NCI-H774 (cell line): ENCODE measurements at regions not wholly inside any gene's neighbourhood (a gene's known extent, or its start where the extent isn't known, plus 50 kb on each side); places are given as distances from the start of the nearest gene placed in this dataset.

Experiments used
- DNase-seq: peaks from one replicate; lab custom pipeline; 2025; lab: John Stamatoyannopoulos, UW

GRCh38 chr17:71147906-71148305 is 972.9 kb upstream of the SOX9 start:
- DNase-seq, result no peak

DNA sequence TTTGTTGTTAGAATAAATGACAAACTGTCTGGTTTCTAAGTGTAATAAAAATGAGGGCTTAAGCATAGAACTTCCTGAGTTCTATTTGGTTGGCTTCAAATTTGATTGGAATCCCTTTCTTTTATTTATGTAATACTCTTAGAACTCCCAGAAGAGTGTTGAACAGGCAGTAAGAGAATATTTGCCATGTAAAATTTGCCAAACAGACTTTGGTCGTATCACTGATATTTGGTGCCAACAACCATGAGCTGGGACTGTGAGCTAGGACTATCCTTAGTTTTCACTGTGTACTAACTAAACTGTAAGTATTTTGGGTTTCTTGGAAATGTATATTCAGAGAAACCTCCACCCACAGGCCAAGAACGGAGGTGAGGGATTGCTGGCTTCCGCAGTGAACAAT is 971.2 kb upstream of the SOX9 start:
- DNase-seq, result no peak

DNA sequence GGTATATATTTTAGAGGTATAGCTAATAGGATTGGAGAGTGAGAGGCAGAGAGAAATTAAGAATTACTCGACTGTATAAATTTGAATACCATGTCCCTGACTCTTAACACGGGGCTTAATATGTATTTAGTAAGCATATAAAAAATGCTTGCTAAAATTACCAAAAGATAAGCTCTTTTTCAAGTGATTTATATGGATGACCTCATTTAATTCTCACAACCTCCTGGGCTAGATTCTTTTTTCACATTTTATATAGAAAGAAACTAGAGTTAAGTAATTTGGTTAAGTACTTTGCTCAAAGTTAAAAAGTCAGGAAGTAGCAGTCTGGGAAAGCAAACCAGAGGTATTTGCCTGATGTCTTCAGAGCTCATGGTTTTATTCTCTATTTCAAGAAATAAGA is 963.5 kb upstream of the SOX9 start:
- no peak for DNase-seq

GRCh38 chr17:71158437-71158836 is 962.4 kb upstream of the SOX9 start:
- no peak for DNase-seq

- peak; percentile 99 for DNase-seq
Measured at GRCh38 chr17:71163121-71163812, 957.6 kb upstream of the SOX9 start.

GRCh38 chr17:71163813-71164122 is 957.1 kb upstream of the SOX9 start:
- no peak for DNase-seq

DNA sequence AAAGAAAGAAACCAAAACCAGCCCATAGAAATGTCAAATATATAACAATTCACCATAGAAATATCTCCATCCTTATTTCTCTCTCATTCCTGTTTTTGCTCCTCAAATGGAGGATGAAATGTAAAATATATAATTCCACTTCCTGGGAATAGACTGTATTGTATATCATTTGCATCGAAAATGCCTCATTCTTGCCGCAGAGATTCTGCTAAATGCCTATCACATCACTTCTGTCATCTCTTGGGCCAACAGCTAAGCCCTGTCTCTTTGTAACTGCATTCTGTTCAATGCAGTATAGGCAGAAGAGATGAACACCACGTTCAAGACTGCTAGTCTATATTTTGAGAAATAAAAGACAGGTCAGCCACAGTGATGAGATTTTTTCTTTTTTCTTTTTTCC is 956.3 kb upstream of the SOX9 start:
- no peak for DNase-seq

DNA sequence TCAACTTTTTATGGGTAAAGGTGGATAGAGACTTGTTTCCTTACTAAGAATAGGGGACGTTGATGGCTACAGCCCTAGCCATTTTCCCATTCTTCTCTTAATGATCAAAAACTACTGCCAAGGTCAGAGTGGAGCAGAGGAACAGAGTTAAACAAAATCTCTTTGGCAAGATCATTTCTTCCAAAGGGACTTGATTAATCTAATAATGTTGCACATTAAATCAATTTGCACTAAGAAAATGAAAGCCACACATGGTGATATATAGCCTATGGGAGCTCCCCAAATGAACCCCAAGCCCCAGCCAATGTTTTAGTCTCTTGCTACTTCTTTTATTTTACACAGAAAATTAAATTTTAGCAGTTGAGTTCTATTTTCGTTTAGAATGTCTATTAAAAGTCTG is 954.5 kb upstream of the SOX9 start:
- no peak for DNase-seq

- peak; percentile 58 for DNase-seq
Measured at GRCh38 chr17:71168053-71168741, 952.6 kb upstream of the SOX9 start.

- DNase-seq, result no peak
Measured at GRCh38 chr17:71170070-71170469, 950.8 kb upstream of the SOX9 start.

DNA sequence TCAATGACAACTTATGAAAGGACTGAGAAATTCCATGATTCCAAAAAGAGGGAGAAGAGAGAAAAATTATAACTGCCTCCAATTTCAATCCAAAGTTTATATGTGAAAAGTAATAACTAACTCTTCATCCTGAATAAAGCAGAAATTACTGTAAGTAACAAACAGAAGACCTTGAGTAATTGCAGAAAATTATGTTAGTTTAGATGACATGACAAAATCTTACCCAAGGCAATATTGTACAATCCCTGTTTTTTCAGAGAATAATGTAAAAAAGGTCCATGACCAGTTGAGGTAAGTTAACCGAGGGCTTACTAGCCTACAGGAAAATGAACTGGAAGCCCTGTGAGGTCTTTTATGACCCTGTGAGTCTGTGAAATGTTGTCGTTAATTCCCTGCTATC is 949.5 kb upstream of the SOX9 start:
- no peak for DNase-seq

GRCh38 chr17:71173991-71174390 is 946.8 kb upstream of the SOX9 start:
- DNase-seq, result no peak

- DNase-seq, result no peak
Measured at GRCh38 chr17:71176331-71176730, 944.5 kb upstream of the SOX9 start.

- no peak for DNase-seq
Measured at GRCh38 chr17:71176928-71177443, 943.8 kb upstream of the SOX9 start.

GRCh38 chr17:71180801-71181385 is 939.9 kb upstream of the SOX9 start:
- peak; percentile 91 for DNase-seq

DNA sequence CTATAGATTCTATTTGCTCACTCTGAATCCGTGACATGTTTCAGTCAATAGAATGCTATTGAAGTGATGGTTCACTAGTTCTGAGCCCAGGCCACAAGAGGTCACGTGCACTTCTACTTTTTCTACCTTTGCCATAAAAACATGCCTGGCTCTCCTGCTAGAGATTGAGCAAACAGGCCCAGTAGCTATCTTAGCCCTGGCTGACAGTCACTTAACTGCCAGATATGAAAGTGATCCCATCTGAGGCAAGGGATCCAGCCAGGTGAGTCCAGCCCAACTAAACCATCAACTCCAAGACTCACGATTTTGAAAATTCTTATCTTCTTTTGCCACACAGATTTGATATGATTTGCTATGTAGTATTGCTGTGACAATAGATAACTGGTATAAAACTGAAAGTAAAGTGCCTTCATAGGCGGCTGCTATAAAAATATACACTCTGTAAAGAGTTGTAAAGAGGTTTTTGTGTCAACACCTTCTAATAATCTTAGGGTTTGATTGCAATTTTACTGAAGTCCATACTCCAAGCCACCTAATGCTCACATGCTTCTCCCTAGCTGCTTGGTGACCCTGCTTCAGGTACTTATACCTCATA is 937.7 kb upstream of the SOX9 start:
- no peak for DNase-seq

DNA sequence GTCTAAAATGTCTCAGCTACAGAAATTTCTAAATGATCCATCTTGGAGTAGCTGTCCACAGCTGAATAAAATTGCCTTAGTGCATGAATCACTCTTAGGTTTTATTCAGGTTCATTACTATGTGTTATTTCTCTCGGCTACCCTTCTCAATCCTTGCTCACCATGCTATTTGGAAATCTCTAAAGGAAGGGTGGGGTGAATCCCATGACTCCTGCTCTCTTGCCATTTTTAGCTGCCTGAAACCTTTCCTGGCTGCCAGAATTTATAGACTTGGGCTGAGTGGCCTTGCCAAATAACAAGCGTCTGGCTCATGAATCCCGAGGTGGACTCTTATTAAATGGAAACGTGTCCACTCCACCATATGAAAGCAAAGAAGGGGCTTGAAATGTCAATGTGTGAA is 936.1 kb upstream of the SOX9 start:
- DNase-seq, result no peak

DNA sequence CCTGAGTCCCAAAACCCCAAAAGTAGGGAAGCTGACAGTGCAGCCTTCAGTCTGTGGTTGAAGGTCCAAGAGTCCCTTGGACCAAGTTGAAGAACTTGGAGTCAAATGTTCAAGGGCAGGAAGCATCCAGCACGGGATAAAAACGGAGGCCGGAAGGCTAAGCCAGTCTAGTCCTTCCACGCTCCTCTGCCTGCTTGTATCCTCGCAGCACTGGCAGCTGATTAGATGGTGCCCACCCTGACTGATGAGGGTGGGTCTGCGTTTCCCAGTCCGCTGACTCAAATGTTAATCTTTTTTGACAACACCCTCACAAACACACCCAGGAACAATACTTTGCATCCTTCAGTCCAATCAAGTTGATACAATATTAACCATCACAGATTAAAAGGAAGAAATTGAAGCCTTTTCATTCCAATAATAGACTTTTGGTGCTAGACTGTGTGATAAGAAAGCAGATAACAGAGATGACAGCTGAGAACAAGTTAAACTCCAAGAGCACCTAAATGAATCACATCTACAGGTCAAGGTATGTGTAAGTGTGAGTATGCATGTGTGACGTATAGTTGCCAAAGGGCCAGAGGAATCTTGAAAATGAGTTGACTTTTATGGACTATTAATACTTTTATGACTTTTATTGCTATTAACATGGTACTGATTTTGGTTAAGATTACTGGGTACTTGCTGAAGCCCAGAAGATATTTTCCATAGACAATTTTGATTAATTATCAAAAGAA is 933.5 kb upstream of the SOX9 start:
- no peak for DNase-seq

DNA sequence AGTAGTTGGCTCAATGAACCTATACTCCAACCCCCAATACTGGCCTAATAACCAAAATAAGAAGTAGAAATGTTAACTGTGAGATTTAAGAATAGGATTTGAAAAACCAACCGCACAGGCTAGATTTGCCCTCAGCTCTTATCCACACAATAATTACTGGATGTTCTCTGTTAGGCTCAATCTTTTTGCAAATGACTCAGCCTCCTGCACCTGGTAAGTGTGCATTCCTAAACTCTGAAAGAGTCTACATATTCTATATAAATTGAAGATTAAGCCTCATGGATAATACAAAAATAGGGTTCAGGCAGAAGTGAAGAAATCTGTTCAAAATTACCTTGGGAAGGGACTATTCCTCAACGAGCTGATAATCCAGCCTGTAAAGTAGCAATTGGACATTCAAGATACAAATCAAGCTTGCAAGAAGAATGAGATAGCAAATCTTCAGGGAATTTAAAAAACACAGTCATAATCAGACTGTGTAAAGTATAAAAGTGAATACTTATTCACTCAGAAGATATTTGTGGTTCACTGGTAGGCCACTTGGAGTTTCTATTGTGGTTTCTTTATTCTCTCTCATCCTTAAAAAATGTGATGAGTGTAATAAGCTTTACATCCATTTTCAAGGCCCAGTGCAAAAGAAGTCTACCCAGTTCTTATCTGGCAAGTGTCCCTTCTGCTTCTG is 931.9 kb upstream of the SOX9 start:
- DNase-seq, result no peak

GRCh38 chr17:71189493-71189831 is 931.4 kb upstream of the SOX9 start:
- DNase-seq, result no peak

DNA sequence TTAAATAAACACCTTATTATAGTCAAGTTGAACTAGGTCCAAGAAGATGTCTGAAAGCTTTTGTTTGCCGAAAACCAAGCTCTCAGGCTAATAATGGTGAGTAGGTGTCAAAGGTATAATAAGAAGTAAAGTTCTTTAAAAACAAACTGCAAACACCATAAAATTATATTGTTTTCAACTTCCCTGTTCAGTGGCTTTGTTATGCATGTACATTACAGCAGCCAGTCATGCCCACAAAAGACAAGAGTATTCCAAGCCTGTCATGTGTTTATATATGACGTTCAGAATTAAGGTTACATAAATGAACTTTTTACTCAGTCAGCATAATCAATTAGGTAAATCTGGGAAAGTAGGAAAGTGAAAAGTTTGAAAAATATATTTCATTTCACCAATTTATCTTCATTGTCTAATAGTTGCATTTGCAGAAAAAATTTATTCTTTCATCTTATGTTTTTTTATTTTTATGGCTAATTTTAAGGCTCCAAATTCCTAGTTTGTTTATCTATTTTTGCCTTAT is 928.7 kb upstream of the SOX9 start:
- DNase-seq, result no peak

GRCh38 chr17:71192848-71193247 is 928.0 kb upstream of the SOX9 start:
- DNase-seq, result no peak
